ENCODE measurements at regions not wholly inside any gene's neighbourhood (a gene's known extent, or its start where the extent isn't known, plus 50 kb on each side); places are given as distances from the start of the nearest gene placed in this dataset.

- H3K4me1 ChIP-seq (ENCODE audit: control insufficient read depth, insufficient read depth, low read length), result no peaks in the 10 kb centered on the region
- no peaks in the 10 kb centered on the region for H3K9me3 ChIP-seq (ENCODE audit: control insufficient read depth, insufficient read depth, low read depth, low read length)
- no peaks in the 10 kb centered on the region for H3K36me3 ChIP-seq (ENCODE audit: control insufficient read depth in 2 of 2, insufficient read depth in 1 of 2, low read length in 2 of 2)
- POLR2A ChIA-PET, result no interaction called here
- H3K4me3 ChIP-seq (ENCODE audit: low read depth, low read length), result no peak overlapping the region
- TF ChIP-seq ZNF169 (tag by site-specific recombination; IDR thresholded peaks at IDR 0.05) (no peak), ZNF701 (tag by site-specific recombination; IDR thresholded peaks at IDR 0.05) (no peak), ZNF707 (tag by site-specific recombination; IDR thresholded peaks at IDR 0.05) (no peak), HOXC10 (CRISPR knock-in tag; IDR thresholded peaks at IDR 0.05) (no peak), GLIS2 (tag by site-specific recombination; IDR thresholded peaks at IDR 0.05) (no peak), ZNF549 (tag by site-specific recombination; IDR thresholded peaks at IDR 0.05) (no peak), ZNF529 (tag by site-specific recombination; IDR thresholded peaks at IDR 0.05; ENCODE audit: insufficient replicate concordance) (no peak), IKZF3 (tag by site-specific recombination; IDR thresholded peaks at IDR 0.05) (no peak)
- no peak overlapping the region for H3K27ac ChIP-seq (ENCODE audit: extremely low read depth, low read depth, low read length)
- CTCF ChIA-PET, result no interaction called here
These were observed 301.3 kb downstream of the REEP3 start for GRCh38 chr10:63822496-63822895.

GRCh38 chr10:63825111-63825510 is 303.9 kb downstream of the REEP3 start:
- TF ChIP-seq ZBTB11 (tag by site-specific recombination; conservative IDR thresholded peaks at IDR 0.05; ENCODE audit: low read depth) (no peak), ZNF140 (tag by site-specific recombination; IDR thresholded peaks at IDR 0.05) (no peak), ZNF785 (tag by site-specific recombination; IDR thresholded peaks at IDR 0.05) (no peak)
- ChIA-PET CTCF (no interaction called here), POLR2A (no interaction called here)
- no peak overlapping the region for H3K4me3 ChIP-seq (ENCODE audit: low read depth, low read length)
- H3K27ac ChIP-seq (ENCODE audit: extremely low read depth, low read depth, low read length), result no peak overlapping the region
- no peaks in the 10 kb centered on the region for H3K9me3 ChIP-seq (ENCODE audit: control insufficient read depth, insufficient read depth, low read depth, low read length)
- no peaks in the 10 kb centered on the region for H3K36me3 ChIP-seq (ENCODE audit: control insufficient read depth in 2 of 2, insufficient read depth in 1 of 2, low read length in 2 of 2)
- no peaks in the 10 kb centered on the region for H3K4me1 ChIP-seq (ENCODE audit: control insufficient read depth, insufficient read depth, low read length)

DNA sequence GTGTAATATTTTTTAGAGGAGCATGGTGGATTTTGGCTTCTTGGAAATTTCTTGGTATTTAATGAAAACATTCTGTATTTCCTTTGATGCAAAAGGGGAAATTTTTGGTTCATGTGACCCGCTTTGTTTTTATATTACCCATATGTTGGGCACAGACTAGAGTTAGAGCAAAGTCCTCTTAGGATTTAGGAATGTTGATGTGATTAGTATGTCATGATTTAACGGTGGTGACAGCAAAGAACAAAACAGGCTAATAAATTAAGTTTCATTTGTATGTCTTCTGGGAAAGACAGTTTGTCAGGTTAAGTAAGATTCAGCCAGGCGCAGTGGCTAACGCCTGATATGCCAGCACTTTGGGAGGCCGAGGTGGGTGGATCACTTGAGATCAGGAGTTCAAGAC is 304.6 kb downstream of the REEP3 start:
- Histone ChIP-seq H3K4me3 (ENCODE audit: low read depth, low read length) (no peak overlapping the region), H3K4me1 (ENCODE audit: control insufficient read depth, insufficient read depth, low read length) (no peaks in the 10 kb centered on the region), H3K27ac (ENCODE audit: extremely low read depth, low read depth, low read length) (no peak overlapping the region), H3K9me3 (ENCODE audit: control insufficient read depth, insufficient read depth, low read depth, low read length) (no peaks in the 10 kb centered on the region), H3K36me3 (ENCODE audit: control insufficient read depth in 2 of 2, insufficient read depth in 1 of 2, low read length in 2 of 2) (no peaks in the 10 kb centered on the region)
- POLR2A ChIA-PET, result no interaction called here
- CTCF ChIA-PET, result interaction anchor here (0.6 kb wide), 1 partner anchor 101 kb away, joined by 3 read pairs; no protein-coding TSS in a partner anchor
- TF ChIP-seq ZNF658 (tag by site-specific recombination; IDR thresholded peaks at IDR 0.05), result no peak
- no peak for TF ChIP-seq YY1 (tag by site-specific recombination; IDR thresholded peaks at IDR 0.05)
- TF ChIP-seq ZNF747 (tag by site-specific recombination; IDR thresholded peaks at IDR 0.05), result no peak
- no peak for TF ChIP-seq ZBTB7A (tag by site-specific recombination; IDR thresholded peaks at IDR 0.05; ENCODE audit: low read depth)
- no peak for TF ChIP-seq ZNF202 (tag by site-specific recombination; IDR thresholded peaks at IDR 0.05; ENCODE audit: borderline replicate concordance)
- TF ChIP-seq ZNF623 (tag by site-specific recombination; IDR thresholded peaks at IDR 0.05), result no peak
- TF ChIP-seq ZSCAN30 (tag by site-specific recombination; IDR thresholded peaks at IDR 0.05), result no peak
- TF ChIP-seq ZNF138 (tag by site-specific recombination; IDR thresholded peaks at IDR 0.05; ENCODE audit: borderline replicate concordance), result no peak
- no peak for TF ChIP-seq ZNF23 (tag by site-specific recombination; IDR thresholded peaks at IDR 0.05; ENCODE audit: borderline replicate concordance)
- TF ChIP-seq ZNF473 (tag by site-specific recombination; IDR thresholded peaks at IDR 0.05), result no peak
- no peak for TF ChIP-seq HOXD13 (CRISPR knock-in tag; IDR thresholded peaks at IDR 0.05; ENCODE audit: borderline replicate concordance)
- no peak for TF ChIP-seq ZNF518A (tag by site-specific recombination; conservative IDR thresholded peaks at IDR 0.05; ENCODE audit: low read depth)
